T-cell (primary cell): ENCODE measurements at regions not wholly inside any gene's neighbourhood (a gene's known extent, or its start where the extent isn't known, plus 50 kb on each side); places are given as distances from the start of the nearest gene placed in this dataset.

ENCODE experiments used
- ATAC-seq, 4 experiments: fragments of 200-7000 bp in 3 of 4; fragments of 150-1000 bp in 1 of 4; cut with Tn5 transposase; replicated peaks in 1 of 4; 1 replicate in 3 of 4; 2 replicates in 1 of 4; pipeline ENCODE4 v1.10.0; 2021; ENCODE audit warnings: moderate library complexity in 3 of 4, mild to moderate bottlenecking in 2 of 4, moderate number of reproducible peaks in 1 of 4
- CTCF ChIA-PET, 2 donors: fragments of 300-600 bp; sonication (Branson Sonifier 250); formaldehyde crosslinking; loops; one replicate each; lab custom pipeline; 2022; ENCODE audit warnings: antibody characterized with exemption in 2 of 2; lab: Charles Lee
- POLR2A ChIA-PET, 2 donors: fragments of 300-600 bp; sonication (Branson Sonifier 250); formaldehyde crosslinking; loops; one replicate each; lab custom pipeline; 2022; ENCODE audit warnings: antibody characterized with exemption in 2 of 2; lab: Charles Lee
- DNase-seq, 35 experiments: peaks; one replicate each; pipeline versions ENCODE4 v3.0.0 to v3.0.0-alpha.2; 2013 to 2023
- H3K27ac ChIP-seq: one replicate; pipeline ENCODE4 v1.5.1; 2013; ENCODE audit warnings: low read length
- H3K27me3 ChIP-seq, 2 experiments: replicated peaks in 1 of 2; 1 replicate in 1 of 2; 2 replicates in 1 of 2; pipeline versions ENCODE4 v1.6.1 to v1.7.0; 2013; ENCODE audit warnings: low read length in 1 of 2, mixed read lengths in 1 of 2; ENCODE audit not compliant: control insufficient read depth in 2 of 2, insufficient read depth in 2 of 2; ENCODE audit errors: extremely low read depth in 1 of 2
- H3K36me3 ChIP-seq, 2 donors: 1 replicate in 1 of 2; 2 replicates in 1 of 2; pipeline versions ENCODE4 v1.6.1 to v1.7.0; 2013; ENCODE audit warnings: low read length in 1 of 2; ENCODE audit not compliant: control insufficient read depth in 2 of 2, insufficient read depth in 1 of 2; ENCODE audit errors: extremely low read depth in 1 of 2
- H3K4me1 ChIP-seq, 2 experiments: 1 replicate in 1 of 2; 2 replicates in 1 of 2; pipeline versions ENCODE4 v1.6.1 to v1.7.0; 2013; ENCODE audit warnings: low read length in 2 of 2, mixed read lengths in 1 of 2; ENCODE audit not compliant: insufficient read depth in 2 of 2, control insufficient read depth in 1 of 2; ENCODE audit errors: extremely low read depth in 1 of 2
- H3K4me3 ChIP-seq, 2 donors: 1 replicate in 1 of 2; 2 replicates in 1 of 2; pipeline versions ENCODE4 v1.5.1 to v1.7.0; 2013; ENCODE audit warnings: mild to moderate bottlenecking in 2 of 2, low read length in 1 of 2, moderate library complexity in 1 of 2; ENCODE audit not compliant: control insufficient read depth in 1 of 2; ENCODE audit errors: extremely low read depth in 1 of 2
- H3K9me3 ChIP-seq: 2 replicates; pipeline ENCODE4 v1.7.0; 2013
- H3K27ac Mint-ChIP-seq, 2 donors: one replicate each; pipeline ENCODE4 v1.8.0; 2020 to 2021; ENCODE audit warnings: mild to moderate bottlenecking in 2 of 2, mixed read lengths in 2 of 2
- H3K27me3 Mint-ChIP-seq, 2 donors: one replicate each; pipeline ENCODE4 v1.8.0; 2021 to 2022; ENCODE audit warnings: mixed read lengths in 2 of 2
- H3K36me3 Mint-ChIP-seq: one replicate; pipeline ENCODE4 v1.8.0; 2021; ENCODE audit warnings: mixed read lengths
- H3K4me1 Mint-ChIP-seq, 3 donors: one replicate each; pipeline ENCODE4 v1.8.0; 2020 to 2022; ENCODE audit warnings: mixed read lengths in 3 of 3, mild to moderate bottlenecking in 1 of 3
- H3K4me3 Mint-ChIP-seq, 3 donors: one replicate each; pipeline ENCODE4 v1.8.0; 2020 to 2022; ENCODE audit warnings: mild to moderate bottlenecking in 3 of 3, mixed read lengths in 3 of 3, moderate library complexity in 3 of 3
- H3K9me3 Mint-ChIP-seq, 3 donors: one replicate each; pipeline ENCODE4 v1.8.0; 2020 to 2022; ENCODE audit warnings: mixed read lengths in 3 of 3
- WGBS: methylation state at CpG from one replicate; pipeline ENCODE4 v1.1.5; 2013; ENCODE audit warnings: missing lambda C conversion rate; ENCODE audit not compliant: insufficient coverage; 5-methylcytosine and 5-hydroxymethylcytosine counted together

DNA sequence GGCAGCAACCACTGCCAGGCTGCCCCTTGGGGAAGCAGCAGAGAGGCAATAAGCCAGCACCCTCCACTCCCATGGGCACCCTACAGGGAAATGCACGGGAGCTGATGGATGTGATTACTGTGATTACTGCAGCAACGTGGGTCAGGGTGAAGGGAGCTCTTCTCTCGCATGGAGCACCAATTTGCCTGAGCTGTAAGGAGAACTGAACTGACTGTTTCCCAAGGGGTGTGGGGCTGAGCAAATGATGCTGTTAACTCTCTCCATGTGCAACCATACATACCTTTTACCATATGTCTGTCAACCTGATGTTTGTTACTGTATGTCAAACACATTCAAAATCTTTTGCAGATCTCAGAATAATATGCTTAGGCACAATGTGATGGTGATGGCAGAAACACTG lies 680.6 kb downstream of the SQOR start:
- no peaks in the 10 kb centered on the region for H3K4me1 ChIP-seq
- Mint-ChIP-seq H3K27me3 (peaks cover 0 to 4% of the 10 kb centered on the region in 2 donors), H3K27ac (no peak overlapping the region), H3K36me3 (no peaks in the 10 kb centered on the region), H3K4me1 (no peaks in the 10 kb centered on the region), H3K9me3 (no peaks in the 10 kb centered on the region), H3K4me3 (no peak overlapping the region)
- no CpG with 5 or more reads among the region's 3 CpGs for WGBS
- H3K4me3 ChIP-seq = no peak overlapping the region
- H3K27me3 ChIP-seq = no peaks in the 10 kb centered on the region
- ChIA-PET CTCF (no interaction called here), POLR2A (no interaction called here)
- no peak overlapping the region for H3K27ac ChIP-seq
- no peak for DNase-seq
- ATAC-seq = no peak
- H3K9me3 ChIP-seq = no peaks in the 10 kb centered on the region
- H3K36me3 ChIP-seq = no peaks in the 10 kb centered on the region

DNA sequence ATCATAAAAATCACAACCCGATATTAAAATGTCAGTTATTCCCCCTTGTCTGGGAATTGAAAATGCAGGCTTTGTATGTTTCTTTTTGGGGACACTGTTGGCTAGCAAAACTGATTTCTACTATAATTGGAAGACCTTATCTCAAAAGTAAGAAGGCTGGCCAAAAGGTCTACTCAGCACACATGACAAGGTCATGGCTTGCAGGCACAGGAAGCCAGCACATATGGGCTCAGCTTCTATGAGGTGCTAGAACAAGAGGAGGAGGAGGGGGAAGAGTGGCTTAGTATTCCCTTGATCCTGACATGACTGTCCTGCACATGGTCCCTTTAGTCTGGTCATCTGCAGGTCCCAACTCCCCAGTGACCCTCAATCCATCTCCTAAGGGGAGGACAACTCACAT lies 681.2 kb downstream of the SQOR start:
- CTCF ChIA-PET = no interaction called here
- no CpG with 5 or more reads among the region's 1 CpG for WGBS

DNA sequence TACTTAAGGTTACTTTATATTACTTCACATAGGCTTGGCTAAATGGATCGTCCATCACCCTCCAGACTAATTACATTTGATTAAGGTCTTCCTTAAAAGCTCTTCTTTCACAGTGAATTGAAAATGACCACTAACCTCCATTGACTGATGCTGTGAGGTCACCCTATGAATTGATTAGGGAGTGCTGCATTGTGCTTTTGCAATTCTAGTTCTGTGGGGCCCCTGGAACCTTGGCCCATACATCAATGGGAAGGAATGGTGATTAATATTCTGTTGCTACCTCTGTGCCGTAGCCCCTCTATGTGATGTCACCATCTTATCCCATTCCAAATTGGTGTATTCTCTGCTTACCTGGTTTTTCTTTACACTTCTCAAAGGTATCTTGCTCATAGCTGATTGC lies 682.2 kb downstream of the SQOR start:
- Mint-ChIP-seq H3K4me3 (no peak overlapping the region), H3K36me3 (no peaks in the 10 kb centered on the region), H3K4me1 (no peaks in the 10 kb centered on the region), H3K27me3 (peaks cover 0 to 9% of the 10 kb centered on the region in 2 donors), H3K9me3 (no peaks in the 10 kb centered on the region), H3K27ac (no peak overlapping the region)
- Histone ChIP-seq H3K27me3 (no peaks in the 10 kb centered on the region), H3K4me3 (no peak overlapping the region), H3K9me3 (no peaks in the 10 kb centered on the region), H3K36me3 (no peaks in the 10 kb centered on the region), H3K4me1 (no peaks in the 10 kb centered on the region), H3K27ac (no peak overlapping the region)
- CTCF ChIA-PET = interaction anchor here in 1 of 2 donors (0.6 kb wide), 1 partner anchor 136 kb away, joined by 3 read pairs; no protein-coding TSS in a partner anchor
- POLR2A ChIA-PET = no interaction called here
- no peak for ATAC-seq
- no peak for DNase-seq
- no CpG with 5 or more reads among the region's 2 CpGs for WGBS

More for the DNA sequence above, 681.2 kb downstream of the SQOR start:
- no peaks in the 10 kb centered on the region for H3K36me3 Mint-ChIP-seq
- POLR2A ChIA-PET = no interaction called here
- no peak overlapping the region for H3K4me3 ChIP-seq
- no peaks in the 10 kb centered on the region for H3K4me1 Mint-ChIP-seq
- H3K9me3 ChIP-seq = no peaks in the 10 kb centered on the region
- peaks cover 0 to 9% of the 10 kb centered on the region in 2 donors for H3K27me3 Mint-ChIP-seq
- no peaks in the 10 kb centered on the region for H3K27me3 ChIP-seq
- no peak for ATAC-seq
- no peaks in the 10 kb centered on the region for H3K4me1 ChIP-seq
- no peak overlapping the region for H3K4me3 Mint-ChIP-seq
- DNase-seq = no peak
- H3K27ac Mint-ChIP-seq = no peak overlapping the region
- no peaks in the 10 kb centered on the region for H3K9me3 Mint-ChIP-seq
- H3K27ac ChIP-seq = no peak overlapping the region
- no peaks in the 10 kb centered on the region for H3K36me3 ChIP-seq

DNA sequence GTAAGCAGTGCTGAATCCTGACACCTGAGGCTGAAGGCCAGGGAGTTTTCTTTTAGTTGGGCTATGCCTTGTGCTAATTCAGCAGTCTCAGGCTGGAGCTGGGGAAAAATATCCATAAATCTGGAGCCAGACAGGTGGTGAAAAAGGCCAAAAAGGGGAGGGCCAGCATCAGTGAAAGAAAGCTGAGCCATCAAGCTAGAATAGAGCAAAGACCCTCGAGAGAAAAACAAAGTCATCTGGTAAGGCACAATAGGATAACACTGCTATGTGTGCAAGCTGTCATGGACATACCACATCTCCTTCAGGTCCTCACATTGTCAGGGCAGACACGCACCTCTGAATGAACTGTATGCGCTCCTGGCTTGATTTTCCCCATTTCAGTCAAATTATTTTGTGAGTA lies 687.9 kb downstream of the SQOR start:
- ChIA-PET CTCF (no interaction called here), POLR2A (no interaction called here)
- no peak for DNase-seq
- no peaks in the 10 kb centered on the region for H3K36me3 Mint-ChIP-seq
- no peak overlapping the region for H3K27ac ChIP-seq
- peaks cover 0 to 9% of the 10 kb centered on the region in 2 donors for H3K27me3 Mint-ChIP-seq
- 20% methylated on average over 1 of the region's 3 CpGs for WGBS
- no peaks in the 10 kb centered on the region for H3K4me1 ChIP-seq
- no peaks in the 10 kb centered on the region for H3K36me3 ChIP-seq
- H3K27ac Mint-ChIP-seq = no peak overlapping the region
- no peaks in the 10 kb centered on the region for H3K9me3 Mint-ChIP-seq
- no peaks in the 10 kb centered on the region for H3K4me1 Mint-ChIP-seq
- no peak overlapping the region for H3K4me3 Mint-ChIP-seq
- H3K9me3 ChIP-seq = no peaks in the 10 kb centered on the region
- H3K4me3 ChIP-seq = no peak overlapping the region
- H3K27me3 ChIP-seq = no peaks in the 10 kb centered on the region
- ATAC-seq = no peak

DNA sequence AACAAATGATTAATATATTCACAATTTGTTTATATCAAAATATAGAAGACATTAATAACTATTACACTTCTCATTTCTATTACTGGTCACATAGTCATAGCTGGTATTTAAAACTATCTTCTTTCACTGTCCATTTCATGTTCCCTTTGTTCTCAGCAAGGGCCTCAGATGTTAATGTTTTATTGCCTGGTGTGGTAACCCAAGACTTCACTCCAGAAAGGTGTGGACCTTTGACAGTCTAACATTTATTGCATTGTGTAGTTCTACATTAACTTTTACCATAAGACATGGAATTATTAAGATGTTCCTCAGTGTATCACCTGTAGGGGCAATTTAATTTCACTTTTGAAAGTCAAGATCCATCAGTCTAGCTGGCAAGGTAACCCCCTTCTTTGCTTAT lies 691.3 kb downstream of the SQOR start:
- Mint-ChIP-seq H3K27ac (no peak overlapping the region), H3K27me3 (no peaks in the 10 kb centered on the region), H3K4me1 (no peaks in the 10 kb centered on the region), H3K4me3 (no peak overlapping the region), H3K36me3 (no peaks in the 10 kb centered on the region), H3K9me3 (peaks cover 0 to 4% (median 0%) of the 10 kb centered on the region in 3 donors)
- Histone ChIP-seq H3K9me3 (no peaks in the 10 kb centered on the region), H3K4me3 (no peak overlapping the region), H3K4me1 (no peaks in the 10 kb centered on the region), H3K27me3 (no peaks in the 10 kb centered on the region), H3K36me3 (no peaks in the 10 kb centered on the region), H3K27ac (no peak overlapping the region)
- DNase-seq (no peak), ATAC-seq (no peak)
- POLR2A ChIA-PET = no interaction called here
- CTCF ChIA-PET = no interaction called here

DNA sequence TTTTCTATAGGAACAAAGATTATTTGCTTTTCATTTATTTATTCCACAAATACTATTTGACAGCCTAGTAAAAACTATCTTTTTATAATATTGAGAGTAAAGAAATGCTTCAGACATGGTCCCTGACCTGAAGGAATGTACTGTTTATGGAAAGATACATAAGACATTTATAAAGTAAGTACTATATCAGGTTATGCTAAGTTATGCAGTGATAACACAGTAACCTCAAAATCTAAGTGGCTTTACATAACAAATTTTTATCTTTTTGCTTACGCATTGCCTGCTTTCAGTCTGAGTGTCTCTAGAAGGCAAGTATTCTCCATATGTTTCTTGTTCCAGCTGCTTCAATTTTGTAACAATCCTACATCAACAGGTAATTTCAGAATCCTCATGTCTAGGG lies 694.0 kb downstream of the SQOR start:
- H3K36me3 Mint-ChIP-seq = no peaks in the 10 kb centered on the region
- no peak overlapping the region for H3K4me3 ChIP-seq
- no CpG with 5 or more reads among the region's 1 CpG for WGBS
- H3K9me3 ChIP-seq = no peaks in the 10 kb centered on the region
- H3K27ac ChIP-seq = no peak overlapping the region
- no peaks in the 10 kb centered on the region for H3K4me1 ChIP-seq
- no peak for ATAC-seq
- no peak overlapping the region for H3K4me3 Mint-ChIP-seq
- ChIA-PET CTCF (no interaction called here), POLR2A (no interaction called here)
- no peaks in the 10 kb centered on the region for H3K27me3 Mint-ChIP-seq
- no peak for DNase-seq
- peaks cover 0 to 4% (median 2%) of the 10 kb centered on the region in 3 donors for H3K9me3 Mint-ChIP-seq
- no peak overlapping the region for H3K27ac Mint-ChIP-seq
- no peaks in the 10 kb centered on the region for H3K36me3 ChIP-seq
- no peaks in the 10 kb centered on the region for H3K4me1 Mint-ChIP-seq
- no peaks in the 10 kb centered on the region for H3K27me3 ChIP-seq

DNA sequence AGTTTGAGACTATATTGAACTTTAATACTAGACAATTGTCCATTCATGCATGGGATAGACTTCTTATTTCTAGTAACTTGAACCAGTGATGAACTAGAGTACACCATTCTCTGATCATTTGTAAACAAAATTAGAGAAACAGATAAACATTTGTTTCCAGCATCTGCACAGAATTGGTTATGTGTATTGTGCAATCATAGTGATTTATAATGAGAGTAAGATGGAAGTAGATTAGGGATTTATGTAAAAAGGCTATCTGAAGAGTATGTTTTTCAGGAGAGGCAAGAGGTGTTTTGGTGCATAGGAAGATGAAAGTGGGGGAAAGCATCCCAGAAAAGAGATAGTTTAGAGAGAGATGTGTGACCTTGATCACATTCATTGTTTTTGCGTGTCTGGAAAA lies 695.0 kb downstream of the SQOR start:
- no CpG with 5 or more reads among the region's 1 CpG for WGBS
- H3K9me3 Mint-ChIP-seq = peaks cover 0 to 4% (median 2%) of the 10 kb centered on the region in 3 donors

More for the DNA sequence above, 695.0 kb downstream of the SQOR start:
- Mint-ChIP-seq H3K4me1 (no peaks in the 10 kb centered on the region), H3K27ac (no peak overlapping the region), H3K27me3 (no peaks in the 10 kb centered on the region), H3K36me3 (no peaks in the 10 kb centered on the region), H3K4me3 (no peak overlapping the region)
- Histone ChIP-seq H3K27ac (no peak overlapping the region), H3K36me3 (no peaks in the 10 kb centered on the region), H3K4me1 (no peaks in the 10 kb centered on the region), H3K27me3 (no peaks in the 10 kb centered on the region), H3K9me3 (no peaks in the 10 kb centered on the region), H3K4me3 (no peak overlapping the region)
- ChIA-PET CTCF (no interaction called here), POLR2A (no interaction called here)
- DNase-seq = no peak
- ATAC-seq = no peak
